Transverse colon (tissue), 3 donors: ENCODE measurements at regions not wholly inside any gene's neighbourhood (a gene's known extent, or its start where the extent isn't known, plus 50 kb on each side); places are given as distances from the start of the nearest gene placed in this dataset.

Experiments
- CTCF ChIP-seq, 5 experiments: fragments of 200-600 bp in 3 of 5; fragments of 450-650 bp in 2 of 5; sonication (generic) in 3 of 5; IDR thresholded peaks; 1 replicate in 2 of 5; 2 replicates in 3 of 5; pipeline ENCODE4 v1.5.1; 2016 to 2017; ENCODE audit warnings: antibody characterized with exemption in 5 of 5, inconsistent platforms in 3 of 5, mild to moderate bottlenecking in 2 of 5, moderate library complexity in 1 of 5
- POLR2A ChIP-seq: fragments of 450-650 bp; IDR thresholded peaks from one replicate; pipeline ENCODE4 v1.6.1; 2016; ENCODE audit warnings: antibody characterized with exemption, mild to moderate bottlenecking, moderate library complexity

GRCh38 chr5:14959399-14960119 is 88.0 kb upstream of the ANKH start:
- TF ChIP-seq CTCF (IDR thresholded peaks at IDR 0.05) (no peak), POLR2A (no peak)
